DND-41 (cell line): ENCODE measurements at regions not wholly inside any gene's neighbourhood (a gene's known extent, or its start where the extent isn't known, plus 50 kb on each side); places are given as distances from the start of the nearest gene placed in this dataset.

ENCODE experiments used
- CTCF ChIP-seq: IDR thresholded peaks from 2 replicates; pipeline ENCODE4 v1.5.1; 2012; ENCODE audit warnings: borderline replicate concordance, low read length, moderate library complexity, mild to moderate bottlenecking; ENCODE audit not compliant: poor library complexity, severe bottlenecking; ENCODE audit errors: extremely low read depth
- EZH2 ChIP-seq: IDR thresholded peaks from 3 replicates; pipeline ENCODE4 v1.6.1; 2012; ENCODE audit warnings: borderline replicate concordance, low read depth, mild to moderate bottlenecking, moderate library complexity, low read length, inconsistent platforms; ENCODE audit not compliant: severe bottlenecking

- TF ChIP-seq CTCF (no peak), EZH2 (no peak)
Observed at GRCh38 chr6:106728296-106728870, 99.0 kb downstream of the QRSL1 start.
